GM13977 (cell line): ENCODE measurements at regions not wholly inside any gene's neighbourhood (a gene's known extent, or its start where the extent isn't known, plus 50 kb on each side); places are given as distances from the start of the nearest gene placed in this dataset.

Experiments
- DNase-seq: peaks from one replicate; pipeline ENCODE4 v3.0.0; 2012; ENCODE audit warnings: low spot score
- in situ Hi-C: fragments of 300-500 bp; cut with MboI; formaldehyde crosslinking; loops from one replicate; pipeline ENCODE4 v1.12.0; 2022; ENCODE audit warnings: low sequenced_read_pairs, low pct_unique_long_range_greater_than_20kb, mixed read lengths, inconsistent platforms; ENCODE audit not compliant: unreplicated experiment
- TF ChIP-seq, protein P1 (sequence below): IDR thresholded peaks from 2 replicates; pipeline ENCODE4 v1.5.1; 2012; ENCODE audit warnings: mild to moderate bottlenecking, control low read depth; ENCODE audit not compliant: insufficient read depth; ENCODE audit errors: extremely low read depth, missing control alignments

- TF ChIP-seq, protein P1, sequence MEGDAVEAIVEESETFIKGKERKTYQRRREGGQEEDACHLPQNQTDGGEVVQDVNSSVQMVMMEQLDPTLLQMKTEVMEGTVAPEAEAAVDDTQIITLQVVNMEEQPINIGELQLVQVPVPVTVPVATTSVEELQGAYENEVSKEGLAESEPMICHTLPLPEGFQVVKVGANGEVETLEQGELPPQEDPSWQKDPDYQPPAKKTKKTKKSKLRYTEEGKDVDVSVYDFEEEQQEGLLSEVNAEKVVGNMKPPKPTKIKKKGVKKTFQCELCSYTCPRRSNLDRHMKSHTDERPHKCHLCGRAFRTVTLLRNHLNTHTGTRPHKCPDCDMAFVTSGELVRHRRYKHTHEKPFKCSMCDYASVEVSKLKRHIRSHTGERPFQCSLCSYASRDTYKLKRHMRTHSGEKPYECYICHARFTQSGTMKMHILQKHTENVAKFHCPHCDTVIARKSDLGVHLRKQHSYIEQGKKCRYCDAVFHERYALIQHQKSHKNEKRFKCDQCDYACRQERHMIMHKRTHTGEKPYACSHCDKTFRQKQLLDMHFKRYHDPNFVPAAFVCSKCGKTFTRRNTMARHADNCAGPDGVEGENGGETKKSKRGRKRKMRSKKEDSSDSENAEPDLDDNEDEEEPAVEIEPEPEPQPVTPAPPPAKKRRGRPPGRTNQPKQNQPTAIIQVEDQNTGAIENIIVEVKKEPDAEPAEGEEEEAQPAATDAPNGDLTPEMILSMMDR: no peak
- in situ Hi-C loops: no loop called here
- DNase-seq: no peak
These were observed 66.2 kb upstream of the XCR1 start for GRCh38 chr3:46093327-46093942.

- in situ Hi-C loops: no loop called here
- TF ChIP-seq, protein P1: peak; percentile 17
- peak; percentile 13 for DNase-seq
These were observed 65.4 kb upstream of the XCR1 start for GRCh38 chr3:46092702-46093080.

- in situ Hi-C loops: no loop called here
- TF ChIP-seq, protein P1: no peak
- DNase-seq: no peak
These were observed 64.7 kb upstream of the XCR1 start for GRCh38 chr3:46091741-46092701.

DNA sequence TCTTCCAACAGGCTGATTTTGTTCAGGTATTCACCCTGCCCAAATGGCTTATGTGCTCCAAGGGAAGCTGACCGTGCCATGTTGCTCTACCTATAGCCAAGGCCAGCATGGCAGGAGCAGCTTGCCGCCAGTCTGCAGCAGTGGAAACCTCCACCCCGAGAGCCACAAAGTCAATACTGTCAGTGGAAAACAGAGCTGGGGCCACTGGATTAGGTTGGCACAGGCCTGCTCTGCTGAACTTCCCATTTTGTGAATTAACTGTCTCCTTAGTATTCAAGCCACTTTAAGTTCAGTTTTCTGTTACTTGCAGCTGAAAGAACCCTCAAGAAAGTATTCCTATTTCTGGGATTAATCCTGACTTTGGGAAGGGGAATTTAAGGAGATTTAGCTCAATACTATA, 63.8 kb upstream of the XCR1 start:
- in situ Hi-C loops: no loop called here
- no peak for DNase-seq
- TF ChIP-seq, protein P1: no peak

GRCh38 chr3:46090161-46090591, 62.9 kb upstream of the XCR1 start:
- in situ Hi-C loops: no loop called here
- TF ChIP-seq, protein P1: no peak
- DNase-seq: peak; percentile 42

DNA sequence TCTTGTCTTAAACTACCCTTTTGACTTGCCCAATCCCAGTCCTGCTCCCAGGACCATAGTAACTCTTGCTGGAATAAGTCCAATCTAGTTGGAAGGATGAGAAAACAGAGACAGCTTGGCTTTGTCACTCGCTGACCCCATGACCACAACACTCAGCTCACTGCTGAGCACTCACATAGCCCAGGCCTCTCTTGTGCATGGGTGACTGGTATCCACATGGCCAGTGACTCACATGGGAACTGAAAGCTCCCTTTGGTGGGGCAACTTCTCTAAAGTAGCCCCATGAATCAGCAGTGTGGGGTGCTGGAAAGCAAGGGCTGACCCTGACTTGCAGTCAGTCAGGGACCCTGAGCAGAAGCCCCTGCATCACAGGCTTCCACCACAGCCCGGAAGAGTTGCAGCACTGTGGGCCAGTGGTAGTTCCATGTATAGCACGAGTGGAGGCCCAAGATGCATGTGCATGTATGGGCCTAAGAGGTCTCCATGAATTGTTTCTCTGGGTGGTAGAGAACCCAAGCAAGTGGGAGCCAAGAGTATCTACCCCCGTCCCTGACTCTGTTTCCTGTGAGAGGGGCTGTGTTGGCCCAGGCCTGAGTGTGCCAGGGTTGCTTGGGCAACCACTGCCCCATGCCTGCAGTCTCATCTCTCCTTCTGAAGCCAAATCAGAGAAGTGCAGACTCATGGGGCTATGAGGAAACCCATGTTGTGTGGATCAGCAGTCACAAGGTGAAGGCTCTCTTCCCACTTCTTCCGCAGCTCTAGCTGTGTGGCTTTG, 62.1 kb upstream of the XCR1 start:
- in situ Hi-C loops: loop anchor here (10.0 kb wide), 2 partner anchors 115 to 285 kb away; partner anchors contain the start of genes CCR1 and CCR5
- DNase-seq: peak; percentile 45
- TF ChIP-seq, protein P1: no peak
